GM10266 (cell line): ENCODE measurements at regions not wholly inside any gene's neighbourhood (a gene's known extent, or its start where the extent isn't known, plus 50 kb on each side); places are given as distances from the start of the nearest gene placed in this dataset.
A peak's percentile ranks its signal among the peaks of the same experiment; 100 is the strongest.

Source experiments
- DNase-seq: peaks from one replicate; pipeline ENCODE4 v3.0.0; 2012; ENCODE audit errors: extremely low spot score
- TF ChIP-seq, protein P1 (sequence below): IDR thresholded peaks from 2 replicates; pipeline ENCODE4 v1.5.1; 2012; ENCODE audit warnings: mild to moderate bottlenecking, low read depth; ENCODE audit not compliant: control insufficient read depth, insufficient read depth; ENCODE audit errors: missing control alignments

- TF ChIP-seq, protein P1, sequence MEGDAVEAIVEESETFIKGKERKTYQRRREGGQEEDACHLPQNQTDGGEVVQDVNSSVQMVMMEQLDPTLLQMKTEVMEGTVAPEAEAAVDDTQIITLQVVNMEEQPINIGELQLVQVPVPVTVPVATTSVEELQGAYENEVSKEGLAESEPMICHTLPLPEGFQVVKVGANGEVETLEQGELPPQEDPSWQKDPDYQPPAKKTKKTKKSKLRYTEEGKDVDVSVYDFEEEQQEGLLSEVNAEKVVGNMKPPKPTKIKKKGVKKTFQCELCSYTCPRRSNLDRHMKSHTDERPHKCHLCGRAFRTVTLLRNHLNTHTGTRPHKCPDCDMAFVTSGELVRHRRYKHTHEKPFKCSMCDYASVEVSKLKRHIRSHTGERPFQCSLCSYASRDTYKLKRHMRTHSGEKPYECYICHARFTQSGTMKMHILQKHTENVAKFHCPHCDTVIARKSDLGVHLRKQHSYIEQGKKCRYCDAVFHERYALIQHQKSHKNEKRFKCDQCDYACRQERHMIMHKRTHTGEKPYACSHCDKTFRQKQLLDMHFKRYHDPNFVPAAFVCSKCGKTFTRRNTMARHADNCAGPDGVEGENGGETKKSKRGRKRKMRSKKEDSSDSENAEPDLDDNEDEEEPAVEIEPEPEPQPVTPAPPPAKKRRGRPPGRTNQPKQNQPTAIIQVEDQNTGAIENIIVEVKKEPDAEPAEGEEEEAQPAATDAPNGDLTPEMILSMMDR = peak; percentile 18
- no peak for DNase-seq
Observed at GRCh38 chr9:18208166-18209059, 265.5 kb upstream of the ADAMTSL1 start.

DNA sequence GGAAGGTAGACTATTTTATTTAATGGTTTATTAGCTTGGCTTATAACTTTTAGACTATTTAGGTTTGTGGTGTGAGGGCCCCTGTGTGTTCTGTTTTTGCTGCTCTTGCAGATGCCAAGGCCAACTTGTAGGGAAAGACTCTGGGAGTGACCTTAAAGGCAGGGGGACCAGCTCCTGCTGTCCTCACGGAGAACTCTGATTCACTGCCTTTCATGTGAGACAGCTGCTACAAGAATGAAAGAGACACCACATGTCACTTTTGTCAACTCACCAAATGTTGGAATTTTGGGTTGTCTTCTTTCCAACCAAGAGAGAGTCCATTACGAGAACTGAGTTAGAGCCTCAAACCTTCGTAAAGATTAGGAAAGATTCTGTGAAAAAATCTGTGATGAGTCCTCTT, 258.3 kb upstream of the ADAMTSL1 start:
- DNase-seq = no peak
- TF ChIP-seq, protein P1 = no peak

DNA sequence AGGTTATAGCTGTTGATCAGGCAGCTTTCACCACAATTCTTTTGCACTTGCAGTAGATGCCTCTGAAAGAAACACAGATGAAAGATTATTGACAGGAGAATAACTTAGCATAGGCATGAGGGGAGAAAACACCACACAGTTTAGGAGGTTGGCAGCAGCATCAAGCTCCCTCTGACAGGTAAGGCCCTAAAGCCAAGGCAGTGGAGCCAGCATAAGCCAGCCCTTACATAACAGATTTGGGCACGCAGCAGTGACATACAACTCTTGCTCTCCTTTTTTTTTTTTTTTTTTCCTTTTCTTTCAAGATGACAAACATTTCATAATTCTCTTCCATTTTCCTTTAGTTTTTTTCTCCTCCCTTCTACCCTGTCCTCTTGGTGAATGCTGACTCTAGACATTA, 257.6 kb upstream of the ADAMTSL1 start:
- DNase-seq = no peak
- TF ChIP-seq, protein P1 = no peak

- TF ChIP-seq, protein P1 = no peak
- no peak for DNase-seq
Observed at GRCh38 chr9:18228101-18228500, 245.9 kb upstream of the ADAMTSL1 start.

- TF ChIP-seq, protein P1 = no peak
- DNase-seq = no peak
Observed at GRCh38 chr9:18229992-18230676, 243.8 kb upstream of the ADAMTSL1 start.

GRCh38 chr9:18233311-18233710, 240.6 kb upstream of the ADAMTSL1 start:
- TF ChIP-seq, protein P1 = no peak
- no peak for DNase-seq

DNA sequence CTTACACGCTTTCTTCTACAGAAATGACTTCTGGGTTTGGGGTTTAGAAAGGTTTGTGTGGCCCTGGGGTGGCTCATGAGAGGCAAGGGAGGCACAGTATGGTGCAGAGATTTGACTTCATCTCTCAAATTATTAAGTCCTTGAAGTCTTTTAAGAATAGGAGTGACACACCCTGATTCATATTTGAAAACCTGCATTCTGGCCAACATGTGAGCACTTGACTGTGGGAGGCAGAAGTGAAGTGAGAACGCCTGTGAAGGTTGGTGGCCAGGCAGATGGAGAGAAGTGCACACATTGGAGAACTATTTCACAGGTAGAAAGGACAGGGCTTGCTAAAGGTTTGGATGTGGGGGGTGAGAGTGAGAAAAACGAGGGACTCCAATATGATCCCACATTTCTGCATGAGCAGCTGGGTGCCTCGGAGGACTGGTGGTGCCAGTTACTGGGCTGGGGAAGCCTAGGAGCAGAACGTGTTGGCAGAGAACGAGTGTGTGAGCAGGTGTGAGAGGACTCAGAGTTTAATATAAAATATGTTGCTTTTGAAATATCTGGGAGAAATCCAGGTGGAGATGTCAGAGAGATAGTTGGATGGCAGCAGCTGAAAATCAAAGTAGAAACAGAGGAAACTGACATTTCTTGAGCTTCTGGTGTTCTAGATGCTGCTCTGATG, 240.0 kb upstream of the ADAMTSL1 start:
- TF ChIP-seq, protein P1 = no peak
- DNase-seq = no peak
